MCF 10A (cell line): ENCODE measurements at regions not wholly inside any gene's neighbourhood (a gene's known extent, or its start where the extent isn't known, plus 50 kb on each side); places are given as distances from the start of the nearest gene placed in this dataset.

ENCODE experiments used
- BruUV-seq: library from RNA; stranded (reverse); fragments of 400-500 nt; replicated peaks from 2 replicates; lab custom pipeline; 2021; lab: Mats Ljungman, UMichigan
- CTCF ChIA-PET: fragments of 300-600 bp; sonication (Branson Sonifier 250); formaldehyde crosslinking; extraction: SDS; loops from one replicate; lab custom pipeline; 2021; ENCODE audit warnings: antibody characterized with exemption, inconsistent platforms; lab: Yijun Ruan, JAX
- POLR2A ChIA-PET: fragments of 300-600, 350-650 bp; sonication (Branson Sonifier 250); formaldehyde crosslinking; extraction: SDS; loops from one replicate; lab custom pipeline; 2020; ENCODE audit warnings: antibody characterized with exemption, inconsistent platforms; lab: Yijun Ruan, JAX
- DNase-seq: peaks from one replicate; pipeline ENCODE4 v3.0.0-alpha.2; 2018; ENCODE audit not compliant: unreplicated experiment
- H3K27ac Mint-ChIP-seq: one replicate; pipeline ENCODE4 v1.8.0; 2022; ENCODE audit warnings: mild to moderate bottlenecking, low read depth, mixed read lengths; ENCODE audit not compliant: unreplicated experiment
- H3K27me3 Mint-ChIP-seq: one replicate; pipeline ENCODE4 v1.8.0; 2022; ENCODE audit warnings: mixed read lengths; ENCODE audit not compliant: insufficient read depth, unreplicated experiment
- H3K36me3 Mint-ChIP-seq: one replicate; pipeline ENCODE4 v1.8.0; 2022; ENCODE audit warnings: mild to moderate bottlenecking, moderate library complexity, mixed read lengths; ENCODE audit not compliant: insufficient read depth, unreplicated experiment
- H3K4me1 Mint-ChIP-seq: one replicate; pipeline ENCODE4 v1.8.0; 2022; ENCODE audit warnings: mixed read lengths; ENCODE audit not compliant: insufficient read depth, unreplicated experiment
- H3K4me3 Mint-ChIP-seq: one replicate; pipeline ENCODE4 v1.8.0; 2022; ENCODE audit warnings: mild to moderate bottlenecking, moderate library complexity, mixed read lengths; ENCODE audit not compliant: unreplicated experiment
- H3K9me3 Mint-ChIP-seq: one replicate; pipeline ENCODE4 v1.8.0; 2022; ENCODE audit warnings: mixed read lengths; ENCODE audit not compliant: unreplicated experiment
- CTCF ChIP-seq: fragments of 200-600 bp; IDR thresholded peaks from one replicate; pipeline ENCODE4 v1.8.0; 2022; ENCODE audit warnings: antibody characterized with exemption, mild to moderate bottlenecking; ENCODE audit not compliant: unreplicated experiment
- intact Hi-C: fragments of 100-400 bp; cut with micrococcal nuclease; formaldehyde crosslinking; loops from 2 replicates; pipeline ENCODE4 v1.14.1; 2022

GRCh38 chr7:22589641-22590201 lies 89.7 kb upstream of the STEAP1B start:
- intact Hi-C loops: no loop called here
- Mint-ChIP-seq H3K36me3 (no peaks in the 10 kb centered on the region), H3K4me1 (peaks cover 51% of the 10 kb centered on the region), H3K9me3 (peaks cover 9% of the 10 kb centered on the region), H3K4me3 (no peak overlapping the region), H3K27ac (no peak overlapping the region), H3K27me3 (no peaks in the 10 kb centered on the region)
- DNase-seq: peak; percentile 79
- CTCF ChIA-PET: interaction anchor here (0.6 to 0.7 kb wide), 2 partner anchors 44 to 1238 kb away, joined by 3 read pairs; no protein-coding TSS in a partner anchor
- POLR2A ChIA-PET: interaction anchor here (0.7 kb wide), 1 partner anchor 53 kb away, joined by 3 read pairs; no protein-coding TSS in a partner anchor
- BruUV-seq: no TSS peak
- no peak for TF ChIP-seq CTCF

GRCh38 chr7:22588351-22588750 lies 88.4 kb upstream of the STEAP1B start:
- POLR2A ChIA-PET: no interaction called here

GRCh38 chr7:22587322-22587721 lies 87.3 kb upstream of the STEAP1B start:
- Mint-ChIP-seq H3K9me3 (peaks cover 3% of the 10 kb centered on the region), H3K4me3 (no peak overlapping the region), H3K27me3 (no peaks in the 10 kb centered on the region), H3K27ac (no peak overlapping the region), H3K4me1 (peaks cover 64% of the 10 kb centered on the region), H3K36me3 (no peaks in the 10 kb centered on the region)
- no TSS peak for BruUV-seq
- DNase-seq: peak; percentile 27
- no peak for TF ChIP-seq CTCF
- intact Hi-C loops: no loop called here
- ChIA-PET CTCF (interaction anchor here (0.6 to 1.8 kb wide), 6 partner anchors 11 to 429 kb away, joined by 3 to 8 read pairs (median 5); partner anchors contain the start of gene IL6), POLR2A (interaction anchor here (0.7 kb wide), 1 partner anchor 248 kb away, joined by 3 read pairs; no protein-coding TSS in a partner anchor)

More at GRCh38 chr7:22588351-22588750, 88.4 kb upstream of the STEAP1B start:
- H3K27ac Mint-ChIP-seq: no peak overlapping the region
- TF ChIP-seq CTCF: no peak
- intact Hi-C loops: no loop called here
- DNase-seq: no peak
- H3K4me3 Mint-ChIP-seq: no peak overlapping the region
- CTCF ChIA-PET: interaction anchor here (0.9 to 1.0 kb wide), 5 partner anchors 28 to 129 kb away, joined by 3 to 6 read pairs (median 4); no protein-coding TSS in a partner anchor
- no TSS peak for BruUV-seq
- no peaks in the 10 kb centered on the region for H3K27me3 Mint-ChIP-seq
- peaks cover 54% of the 10 kb centered on the region for H3K4me1 Mint-ChIP-seq
- no peaks in the 10 kb centered on the region for H3K36me3 Mint-ChIP-seq
- peaks cover 9% of the 10 kb centered on the region for H3K9me3 Mint-ChIP-seq

GRCh38 chr7:22586786-22587140 lies 86.8 kb upstream of the STEAP1B start:
- peak; percentile 66 for DNase-seq
- intact Hi-C loops: no loop called here
- no peaks in the 10 kb centered on the region for H3K9me3 Mint-ChIP-seq
- no peak overlapping the region for H3K4me3 Mint-ChIP-seq
- BruUV-seq: no TSS peak
- ChIA-PET CTCF (interaction anchor here (0.9 to 1.8 kb wide), 3 partner anchors 23 to 138 kb away, joined by 5 to 8 read pairs (median 5); no protein-coding TSS in a partner anchor), POLR2A (interaction anchor here (0.7 to 1.5 kb wide), 3 partner anchors 76 to 641 kb away, joined by 3 to 5 read pairs (median 3); partner anchors contain the start of gene CDCA7L)
- H3K27me3 Mint-ChIP-seq: no peaks in the 10 kb centered on the region
- peaks cover 65% of the 10 kb centered on the region for H3K4me1 Mint-ChIP-seq
- no peaks in the 10 kb centered on the region for H3K36me3 Mint-ChIP-seq
- H3K27ac Mint-ChIP-seq: no peak overlapping the region
- TF ChIP-seq CTCF: peak; percentile 22
